ENCODE measurements at regions not wholly inside any gene's neighbourhood (a gene's known extent, or its start where the extent isn't known, plus 50 kb on each side); places are given as distances from the start of the nearest gene placed in this dataset.
"Not testable (repeated sequence)": the region's sequence is repeated elsewhere in the genome, so short reads cannot be mapped to it uniquely, and the experiment has no call there.

DNA sequence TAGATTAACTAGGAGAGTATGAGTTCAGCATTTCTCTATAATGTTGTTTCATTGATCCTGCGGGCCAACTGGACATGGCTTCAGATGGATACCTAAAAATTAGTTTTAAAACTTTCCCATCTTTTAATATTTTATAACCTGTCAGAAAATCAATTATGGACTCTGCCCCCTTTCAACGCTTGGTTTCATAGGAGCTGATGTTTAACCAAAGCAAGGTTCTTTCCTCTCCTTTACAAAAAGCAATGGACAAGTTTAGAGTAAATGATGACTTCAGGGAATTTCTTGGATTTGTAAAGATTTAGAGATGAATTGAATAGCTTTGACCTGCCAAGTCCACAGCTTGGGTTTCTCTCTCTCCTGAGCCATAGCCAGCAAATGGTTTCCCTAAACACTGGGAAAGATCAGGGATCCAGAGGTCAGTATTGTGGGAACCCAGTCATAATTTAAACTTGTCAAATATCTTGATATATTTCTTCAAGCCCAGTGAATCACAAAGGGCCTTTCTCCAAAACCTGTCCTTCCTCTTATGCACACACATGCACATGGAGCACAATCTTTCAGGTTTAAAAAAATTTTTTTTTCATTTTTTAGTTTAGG is 177.1 kb downstream of the EVX1 start:
- DNase-seq, result no peak

DNA sequence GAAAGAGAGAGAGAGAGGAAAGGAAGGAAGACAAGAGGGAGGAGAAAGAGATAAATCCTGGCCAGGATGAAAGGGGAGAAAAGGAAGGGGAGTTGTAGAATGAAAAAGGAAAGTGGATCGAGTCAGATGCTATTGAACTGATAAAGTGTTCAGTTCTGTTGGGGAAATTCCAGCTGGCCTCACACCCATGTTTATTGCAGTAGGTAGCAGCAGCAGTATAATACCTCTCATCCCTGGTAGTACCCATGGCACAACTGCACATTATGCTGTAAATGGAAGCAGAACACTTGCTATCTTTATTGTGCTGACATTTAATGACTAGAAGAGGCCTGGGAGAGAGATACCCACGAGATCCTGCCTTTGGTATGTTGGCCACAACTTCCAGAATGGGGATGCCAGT is 178.1 kb downstream of the EVX1 start:
- DNase-seq, result no peak

DNA sequence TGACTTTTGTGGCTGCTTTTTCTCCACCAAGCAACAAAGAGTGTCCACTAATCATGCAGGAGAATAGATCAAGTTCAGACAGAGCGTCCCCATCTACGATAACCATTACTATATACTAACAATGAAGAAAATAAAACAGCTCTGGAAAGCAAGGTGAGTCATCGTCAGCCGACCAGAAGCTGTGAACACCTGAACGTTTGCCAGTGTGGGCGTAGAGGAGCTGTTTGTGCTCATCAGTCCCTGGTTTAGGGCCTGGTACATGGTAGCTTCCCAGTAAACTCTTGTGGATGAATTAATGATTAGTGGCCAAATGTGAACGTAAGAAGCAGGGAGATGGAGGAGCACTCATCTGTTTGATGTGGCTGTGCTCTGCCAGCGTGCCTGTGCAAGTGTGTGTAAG is 180.7 kb downstream of the EVX1 start:
- no peak for DNase-seq

DNA sequence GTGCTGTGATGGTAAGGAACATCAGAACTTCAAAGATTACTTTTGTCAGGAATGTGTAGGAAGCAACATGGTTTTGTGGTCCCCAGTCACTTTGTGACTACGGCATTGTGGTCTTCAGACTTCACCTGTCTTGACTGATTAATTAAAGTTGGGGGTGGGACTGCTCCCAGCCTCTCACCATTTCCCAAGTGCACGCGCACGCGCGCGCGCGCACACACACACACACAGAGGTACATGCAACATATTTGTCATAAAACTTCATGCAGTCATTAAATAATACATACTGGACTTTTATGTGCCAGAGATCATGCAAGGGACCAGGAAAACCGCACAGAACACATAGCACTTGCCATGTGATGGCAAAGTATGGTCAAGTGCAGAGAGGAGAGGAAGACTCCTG is 181.2 kb downstream of the EVX1 start:
- DNase-seq, result no peak

DNA sequence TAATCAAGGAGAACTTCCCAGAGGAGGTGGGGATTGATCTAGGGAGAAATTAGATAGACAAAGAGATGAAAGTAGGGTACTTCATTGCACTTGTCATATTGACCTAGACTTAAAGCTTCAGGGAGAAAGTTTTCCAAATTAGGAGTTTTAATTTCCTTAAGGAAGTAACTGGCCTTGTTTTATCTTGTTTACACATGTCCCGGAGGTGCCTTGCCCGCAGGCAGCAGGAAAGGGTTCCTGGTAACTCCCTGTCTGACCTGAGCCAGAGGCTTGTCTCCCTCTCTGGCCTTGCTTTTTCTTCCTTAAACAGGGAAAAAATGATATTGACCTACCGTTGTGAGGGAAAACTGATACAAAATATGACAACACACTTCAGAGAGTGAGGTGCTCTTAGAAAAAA is 181.6 kb downstream of the EVX1 start:
- DNase-seq, result no peak

DNA sequence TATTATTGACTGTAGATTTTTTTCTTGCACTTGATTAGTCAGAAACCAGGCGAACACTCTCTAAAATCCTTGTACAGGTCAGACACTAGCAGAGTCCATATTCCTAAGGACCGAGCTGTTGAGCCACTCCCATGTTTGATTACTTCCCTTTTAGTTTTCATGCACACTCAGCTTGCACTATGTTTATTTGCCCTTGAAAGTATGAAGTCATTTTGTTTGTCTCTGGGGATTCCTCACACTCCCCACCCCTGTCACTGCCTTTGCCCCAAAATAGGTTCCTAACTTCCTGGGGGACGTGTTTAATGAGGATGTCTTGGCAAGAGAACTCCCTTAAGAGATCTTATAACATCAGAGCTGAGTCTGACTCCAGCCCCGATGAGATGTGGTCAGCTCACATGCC is 182.1 kb downstream of the EVX1 start:
- DNase-seq, result no peak

DNA sequence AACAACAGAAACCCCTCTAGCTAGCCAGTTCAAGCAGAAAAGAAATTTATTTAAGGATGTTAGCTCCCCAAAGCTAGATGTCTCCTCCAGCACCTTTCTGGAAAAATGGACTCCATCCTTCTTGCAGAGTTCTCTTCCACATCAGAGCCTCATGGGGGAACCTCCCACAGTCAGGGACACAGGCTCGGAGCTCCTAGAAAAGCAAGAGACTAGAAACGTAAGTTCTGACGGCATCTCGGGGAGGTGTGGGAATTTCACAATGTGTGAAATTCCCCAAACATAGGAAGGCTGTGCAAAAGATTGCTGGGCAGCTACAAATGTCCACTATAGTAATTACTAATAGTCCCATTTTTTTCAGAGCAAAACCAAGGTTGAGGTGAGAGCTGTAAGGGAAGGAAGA is 184.8 kb downstream of the EVX1 start:
- no peak for DNase-seq

DNA sequence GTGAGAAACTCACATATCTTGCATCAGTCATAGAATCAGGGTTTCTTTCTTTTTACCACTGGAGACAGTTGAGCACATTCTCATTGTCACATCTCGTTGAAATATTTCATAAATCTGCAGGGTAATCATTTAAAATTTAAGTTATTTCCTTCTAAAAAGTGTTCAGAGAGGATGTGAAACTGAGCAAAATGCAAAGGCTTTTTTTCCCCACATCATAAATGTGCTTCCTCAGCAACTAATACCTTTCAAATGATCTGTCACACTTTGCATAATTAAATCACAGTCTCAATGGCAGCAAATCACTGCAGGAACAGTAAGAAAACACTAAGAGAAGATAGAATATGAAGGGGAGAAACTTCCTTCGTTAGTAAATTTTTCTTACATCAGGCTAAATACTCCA is 187.5 kb downstream of the EVX1 start:
- DNase-seq, result no peak

DNA sequence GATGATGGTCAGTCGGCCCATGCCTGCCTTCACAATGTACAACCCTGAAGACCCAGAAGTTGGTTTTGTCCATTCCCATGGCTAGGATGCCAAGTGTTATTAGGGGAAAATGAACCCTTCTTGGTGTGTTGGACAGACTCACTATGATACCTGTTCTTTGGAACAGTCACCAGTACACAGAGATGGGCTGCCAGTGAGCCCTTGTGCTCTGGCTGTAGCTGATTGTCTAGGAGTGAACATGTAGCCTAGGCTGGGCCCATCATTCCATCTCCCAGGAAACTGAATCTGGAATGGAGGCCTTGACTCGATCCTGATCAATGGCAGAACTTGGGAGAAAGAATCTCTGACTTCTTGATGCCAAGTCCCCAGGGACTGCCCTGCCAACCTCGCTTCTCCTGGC is 188.9 kb downstream of the EVX1 start:
- DNase-seq, result no peak

DNA sequence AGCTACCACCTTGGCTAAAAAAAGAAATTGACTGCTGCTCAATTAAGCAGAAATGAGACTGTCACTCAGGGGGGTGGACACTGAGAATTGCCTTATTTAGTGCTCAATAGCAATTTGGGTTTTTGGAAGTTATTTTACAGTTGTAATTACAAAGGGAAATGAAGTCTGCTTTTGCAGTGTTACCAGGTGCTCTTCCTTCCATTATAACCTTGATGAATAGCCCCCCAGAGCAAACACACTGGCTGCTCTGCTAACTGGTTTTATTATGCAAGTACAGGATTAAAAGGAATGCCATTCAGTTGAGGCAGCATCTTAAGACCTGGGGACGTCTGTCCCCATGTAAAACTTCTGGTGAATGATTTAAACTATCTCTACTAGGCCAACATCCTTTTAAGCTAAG is 191.0 kb downstream of the EVX1 start:
- no peak for DNase-seq

DNA sequence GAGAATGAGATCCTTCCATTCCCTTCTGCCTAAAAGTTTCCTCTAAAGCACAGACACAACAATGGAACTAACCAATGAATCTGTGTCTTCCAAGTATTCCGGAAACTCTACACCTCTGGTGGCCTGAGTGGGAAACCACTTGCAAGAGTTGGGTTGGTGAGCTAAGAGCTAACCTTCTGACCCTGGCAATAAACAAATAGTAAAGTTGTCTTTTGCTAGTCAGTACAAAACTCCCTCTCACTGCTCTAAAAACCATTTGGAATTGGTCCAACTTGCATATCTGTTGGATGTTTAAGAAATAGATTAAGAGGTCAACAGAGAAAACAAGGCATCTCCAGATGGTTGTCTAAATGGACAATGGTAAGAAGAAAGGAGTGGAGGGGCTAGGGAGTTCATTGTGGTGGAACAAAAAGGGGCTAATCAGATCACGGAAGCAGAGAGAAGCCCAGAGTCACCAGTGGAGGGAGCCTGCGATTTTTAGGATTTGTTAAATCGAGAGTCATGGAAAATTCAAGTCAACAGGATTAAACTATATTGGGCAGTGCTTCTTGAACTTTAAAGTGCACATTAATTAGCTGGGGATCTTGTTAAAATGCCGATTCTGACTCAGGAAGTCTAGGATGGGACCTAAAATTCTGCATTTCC is 192.3 kb downstream of the EVX1 start:
- DNase-seq, result no peak

DNA sequence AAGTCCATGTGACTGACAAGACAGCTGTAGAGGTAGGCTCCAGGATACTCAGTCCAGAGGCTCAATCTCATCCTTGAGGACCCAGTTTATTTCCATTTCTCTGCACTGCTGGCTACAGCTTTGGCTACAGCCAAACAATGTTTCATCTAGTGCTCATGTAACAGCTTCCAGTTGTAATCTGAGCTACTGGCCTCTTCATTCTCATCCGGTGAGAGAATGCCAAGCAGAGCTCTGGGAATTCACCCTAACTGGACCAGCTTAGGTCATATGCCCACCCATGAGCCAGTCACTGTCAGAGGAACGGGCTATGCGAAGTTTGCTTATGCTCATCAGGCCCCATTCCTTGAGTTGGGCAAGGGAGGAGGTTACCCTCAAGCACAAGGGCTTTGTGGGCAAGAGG is 192.9 kb downstream of the EVX1 start:
- no peak for DNase-seq

DNA sequence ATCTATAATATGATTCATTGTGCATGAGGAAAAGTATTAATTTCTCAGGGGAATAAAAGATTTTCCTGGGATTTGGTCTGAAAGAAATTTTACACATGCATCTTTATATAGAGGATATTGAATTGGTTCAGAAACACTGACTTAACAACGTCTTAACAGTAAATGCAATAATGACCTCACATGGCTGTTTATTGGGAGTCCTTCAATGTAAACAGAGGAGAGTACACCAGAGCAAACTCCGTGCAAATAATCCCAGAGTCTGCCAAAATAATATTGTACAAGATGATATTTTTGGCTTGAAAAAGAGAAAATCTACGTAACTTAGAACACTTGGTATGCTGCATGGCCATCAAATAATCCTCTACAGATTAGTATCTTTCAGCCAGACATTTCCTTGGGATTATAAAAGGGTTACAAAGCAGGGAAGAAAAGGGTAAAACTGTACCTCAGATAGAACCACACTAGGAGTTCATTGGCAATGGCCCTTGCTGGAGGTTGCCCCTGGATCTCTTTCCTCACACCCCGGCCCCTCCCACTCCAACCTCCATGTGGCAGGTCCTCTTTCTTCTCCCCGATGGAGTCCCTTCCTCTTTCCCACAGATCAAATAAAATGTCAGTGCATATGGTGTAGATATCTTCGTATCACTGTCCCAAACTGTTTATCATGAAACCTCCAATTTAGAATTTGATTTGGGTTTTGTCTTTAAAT is 196.4 kb downstream of the EVX1 start:
- no peak for DNase-seq

DNA sequence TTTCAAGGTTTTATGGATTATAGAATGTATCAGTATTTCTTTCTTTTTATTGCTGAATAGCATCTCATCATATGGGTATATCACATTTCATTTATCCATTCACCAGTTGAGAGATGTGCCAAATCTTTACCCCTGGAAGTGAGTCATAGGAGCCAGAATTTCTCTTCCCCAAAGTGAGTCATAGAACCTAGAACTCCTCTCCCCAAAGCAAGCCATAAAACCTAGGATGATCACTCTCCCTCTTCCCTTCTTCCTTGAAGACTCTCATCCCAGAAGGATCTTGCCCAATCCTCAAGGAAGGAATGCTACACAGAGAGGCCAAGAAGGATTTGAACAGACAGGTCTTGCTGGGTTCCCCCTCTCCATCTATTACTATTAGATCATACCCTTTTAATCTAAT is 199.9 kb downstream of the EVX1 start:
- peak; percentile 73 for DNase-seq

DNA sequence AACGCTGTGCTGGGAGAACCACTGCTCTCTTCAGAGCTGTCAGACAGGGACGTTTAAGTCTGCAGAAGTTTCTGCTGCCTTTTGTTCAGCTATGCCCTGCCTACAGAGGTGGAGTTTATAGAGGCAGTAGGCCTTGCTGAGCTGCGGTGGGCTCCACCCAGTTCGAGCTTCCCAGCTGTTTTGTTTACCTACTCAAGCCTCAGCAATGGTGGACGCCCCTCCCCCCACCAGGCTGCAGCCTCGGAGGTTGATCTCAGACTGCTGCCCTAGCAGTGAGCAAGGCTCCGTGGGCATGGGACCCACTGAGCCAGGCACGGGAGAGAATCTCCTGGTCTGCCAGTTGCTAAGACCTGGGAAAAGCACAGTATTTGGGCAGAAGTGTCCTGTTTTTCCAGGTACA is 206.4 kb downstream of the EVX1 start:
- not testable (repeated sequence) for DNase-seq

DNA sequence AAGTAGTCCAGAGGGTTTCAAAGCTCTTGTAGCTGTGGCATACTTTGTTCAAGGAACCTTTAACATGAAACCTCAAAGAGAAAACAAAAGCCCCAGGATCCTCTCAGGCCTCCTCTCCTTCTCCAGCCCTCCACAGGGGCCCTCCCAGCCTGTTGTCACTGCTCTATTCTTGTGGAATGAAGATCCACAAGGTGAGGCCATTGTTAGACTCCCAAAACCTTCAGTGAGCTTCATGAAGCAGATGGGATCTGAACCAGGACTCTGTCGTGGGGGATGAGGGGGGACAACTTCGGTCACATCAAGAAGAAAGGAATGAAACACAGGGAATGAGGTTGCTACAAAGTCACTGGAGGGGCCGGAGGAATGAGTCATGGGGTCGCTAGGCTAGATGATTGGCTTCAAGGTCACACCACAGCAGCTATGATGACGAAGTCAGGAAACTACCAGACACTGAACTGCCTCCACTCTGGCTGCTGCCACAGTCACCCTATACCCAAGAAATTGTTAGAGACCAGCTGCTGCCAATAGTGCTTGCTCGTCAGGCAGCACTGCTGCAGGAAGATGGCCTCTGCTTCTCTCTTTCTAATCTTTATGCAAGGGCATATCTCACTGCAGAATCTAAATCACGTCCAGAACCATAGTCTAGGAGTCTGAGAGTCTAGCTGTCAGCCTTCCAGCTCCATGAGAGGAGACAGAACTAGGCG is 208.8 kb downstream of the HIBADH start:
- DNase-seq, result peak; percentile 35

DNA sequence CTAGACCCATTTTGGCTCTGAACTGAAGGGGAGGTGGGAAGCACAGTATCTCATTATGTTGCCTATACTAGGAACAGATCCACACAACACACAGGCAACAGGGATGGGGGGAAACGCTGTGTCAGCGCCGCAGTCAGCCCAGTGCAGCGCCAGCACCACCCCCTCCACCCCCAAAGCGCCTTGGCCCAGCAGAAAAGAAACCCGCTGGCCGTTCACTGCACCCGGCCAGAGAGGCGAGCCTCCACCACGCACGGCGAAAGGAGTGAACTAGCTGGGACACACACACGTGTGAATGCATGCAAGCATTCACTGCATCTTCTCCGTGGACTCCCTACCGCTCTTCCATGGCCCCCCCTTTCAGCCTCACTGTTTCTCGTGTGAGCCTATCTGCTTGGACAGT is 205.6 kb downstream of the HIBADH start:
- not testable (repeated sequence) for DNase-seq

DNA sequence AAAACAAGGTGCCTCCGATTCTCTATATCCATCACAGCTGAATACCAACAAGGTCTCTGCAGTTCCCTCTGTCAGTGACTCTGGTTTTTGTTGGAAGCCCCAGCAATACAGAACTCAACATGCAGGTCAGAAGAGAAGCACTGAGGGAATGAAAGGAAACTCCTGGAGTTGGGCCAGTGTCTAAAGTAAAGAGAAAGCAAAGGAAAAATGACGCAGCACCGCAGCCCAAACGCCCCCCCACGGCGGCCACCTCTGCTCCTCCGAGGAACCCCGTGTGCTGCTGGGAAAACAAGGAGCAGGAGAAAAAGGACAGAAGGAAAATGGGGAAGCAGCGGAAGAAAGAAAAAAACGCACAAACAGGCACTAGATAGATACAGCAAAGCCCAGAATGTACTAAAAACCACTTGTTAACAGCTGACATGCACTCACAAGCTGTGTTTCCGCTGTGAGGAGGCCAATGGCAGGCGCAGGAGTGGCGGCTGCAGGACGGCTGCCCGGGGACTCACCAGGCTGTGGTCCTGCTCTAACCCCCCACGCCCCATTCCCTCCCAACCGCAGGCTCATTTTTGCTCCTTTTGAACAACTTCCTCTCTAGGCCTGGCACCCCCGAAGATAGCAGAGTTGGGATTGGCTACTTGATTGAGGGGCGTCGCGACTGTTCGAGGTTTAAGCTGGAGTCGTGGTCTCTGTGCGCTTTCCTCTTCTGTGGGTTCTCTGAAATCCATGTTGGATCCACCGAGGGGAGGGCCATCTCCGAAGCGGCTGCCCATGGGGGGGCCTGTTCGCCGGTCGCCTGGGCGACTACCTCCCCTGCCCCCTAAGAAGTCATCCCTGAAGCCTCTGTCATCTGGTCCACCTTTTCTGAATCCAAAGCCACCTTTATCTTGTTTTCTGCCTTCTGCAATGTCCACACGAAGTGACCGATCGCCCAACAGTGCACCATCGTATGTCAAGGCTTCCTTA is 204.8 kb downstream of the HIBADH start:
- peak; percentile 14 for DNase-seq

DNA sequence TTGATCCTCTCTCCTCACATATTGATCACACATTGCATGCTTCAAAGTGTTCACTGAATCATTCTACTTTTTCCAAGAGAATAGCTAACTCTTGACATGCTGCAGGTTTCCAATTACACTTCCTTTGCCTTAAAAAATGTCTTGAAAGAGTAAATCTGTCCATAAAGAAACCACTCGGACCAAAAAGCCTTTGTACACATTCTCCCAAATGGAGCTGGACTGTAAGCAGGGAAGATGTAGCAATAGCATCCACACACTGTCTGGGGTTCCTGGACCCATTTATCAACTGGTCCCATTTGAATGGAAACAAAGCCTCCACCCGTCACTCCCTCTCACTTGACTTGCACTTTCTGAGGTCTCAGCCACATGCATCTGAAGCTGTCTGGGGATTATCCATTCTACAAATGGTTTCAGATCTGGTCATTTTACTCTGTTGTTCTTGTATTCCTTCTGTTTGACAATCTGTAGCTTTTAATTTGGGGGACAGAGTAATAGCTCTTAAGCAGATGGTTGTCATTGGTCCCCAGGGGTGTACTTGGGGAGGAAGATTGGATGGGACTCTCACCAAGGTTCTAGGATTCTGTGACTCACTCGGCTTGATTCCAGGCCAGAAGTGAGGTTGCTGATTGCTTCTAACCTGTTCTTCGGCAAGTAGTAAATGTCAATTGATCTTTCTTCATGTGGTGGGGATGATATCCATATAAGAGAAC is 203.5 kb downstream of the HIBADH start:
- peak; percentile 25 for DNase-seq

DNA sequence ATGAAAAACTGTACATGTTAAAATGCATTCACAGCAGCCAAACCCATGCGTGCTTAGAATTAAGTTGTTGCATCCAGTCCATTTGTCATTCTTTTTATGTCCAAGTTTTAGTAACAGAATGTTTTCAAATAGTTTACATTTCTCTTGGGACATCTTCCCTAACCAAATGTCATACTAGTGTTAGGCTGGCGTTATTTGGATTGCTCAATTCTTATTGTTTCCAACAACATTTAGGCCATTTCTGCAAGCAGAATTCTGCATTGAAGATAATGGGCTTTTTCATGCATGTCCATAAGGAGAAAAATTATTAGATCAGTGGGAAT is 203.0 kb downstream of the HIBADH start:
- peak; percentile 14 for DNase-seq

DNA sequence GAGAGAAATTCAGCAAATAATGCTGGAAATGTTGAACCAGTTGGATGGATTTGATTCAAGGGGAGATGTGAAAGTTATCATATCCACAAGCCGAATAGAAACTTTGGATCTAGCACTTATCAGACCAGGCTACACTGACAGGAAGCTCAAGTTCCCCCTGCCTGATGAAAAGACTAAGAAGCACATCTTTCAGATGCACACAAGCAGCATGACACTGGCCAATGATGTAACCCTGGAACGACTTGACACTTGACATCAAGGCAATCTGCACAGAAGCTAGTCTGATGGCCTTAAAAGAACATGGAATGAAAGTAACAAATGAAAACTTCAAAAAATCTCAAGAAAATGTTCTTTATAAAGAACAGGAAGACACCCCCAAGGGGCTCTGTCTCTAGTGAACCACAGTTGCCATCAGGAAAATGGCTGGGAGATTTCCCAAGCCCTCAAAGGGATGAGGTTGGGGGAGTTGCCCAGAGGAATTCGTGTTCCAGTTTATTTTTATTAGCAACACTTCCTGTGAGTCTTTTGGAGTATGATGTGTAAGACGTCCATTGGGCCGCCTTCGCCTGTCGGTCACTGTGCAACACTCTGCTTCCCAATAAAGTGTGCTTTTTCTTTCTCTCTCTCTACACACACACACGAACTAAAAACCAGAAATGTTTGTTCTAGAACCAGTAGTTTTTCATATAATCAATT is 200.0 kb downstream of the HIBADH start:
- DNase-seq, result peak; percentile 14

DNA sequence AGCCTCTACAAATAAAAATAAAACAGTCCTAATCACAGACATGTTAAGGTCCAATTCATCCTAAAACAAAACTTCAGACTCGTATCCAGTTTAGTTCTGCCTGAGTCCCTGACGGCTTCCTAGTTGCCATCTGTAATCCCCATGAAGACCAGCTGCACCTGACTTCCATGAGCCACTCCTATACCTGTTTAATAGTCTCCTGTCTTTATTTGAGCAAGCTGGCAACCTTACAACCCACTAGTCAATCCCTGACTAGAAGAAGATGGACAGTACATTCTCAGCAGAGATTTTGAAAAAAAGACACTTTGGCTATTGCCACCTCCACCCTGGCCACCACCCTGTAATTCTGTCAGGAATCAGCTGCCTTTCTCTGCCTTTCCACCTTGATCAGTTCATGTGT is 197.7 kb downstream of the HIBADH start:
- DNase-seq, result no peak
